ENCODE measurements at regions not wholly inside any gene's neighbourhood (a gene's known extent, or its start where the extent isn't known, plus 50 kb on each side); places are given as distances from the start of the nearest gene placed in this dataset.

DNA sequence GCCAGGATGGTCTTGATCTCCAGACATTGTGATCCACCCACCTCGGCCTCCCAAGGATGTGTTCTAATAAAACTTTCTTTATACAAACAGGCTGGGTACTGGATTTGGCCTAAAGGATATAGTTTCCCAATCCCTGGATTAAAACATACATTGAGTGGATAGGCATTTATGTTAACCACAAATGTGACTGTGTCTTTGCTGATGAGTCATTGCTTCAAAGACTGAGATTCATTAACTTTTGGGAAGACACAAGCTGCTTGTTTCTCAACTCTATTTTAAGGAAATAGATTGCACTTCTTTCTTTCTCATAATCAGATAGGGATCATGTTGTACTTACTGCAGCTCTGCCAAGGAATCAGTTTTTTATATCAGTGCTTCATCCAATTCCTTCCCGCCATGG lies 131.3 kb upstream of the AGA start:
- DNase-seq (ENCODE audit: low spot score) = peak; percentile 18
- Histone ChIP-seq H3K4me3 (ENCODE audit: low read depth, low read length, poor library complexity, severe bottlenecking) (no peak overlapping the region), H3K27ac (ENCODE audit: low read depth, low read length, poor library complexity, severe bottlenecking) (no peak overlapping the region), H3K4me1 (ENCODE audit: insufficient read depth, low read length, poor library complexity, severe bottlenecking) (no peaks in the 10 kb centered on the region), H3K27me3 (replicated peaks; ENCODE audit: insufficient read depth, low read depth, low read length, poor library complexity) (no peaks in the 10 kb centered on the region), H3K9me3 (ENCODE audit: low read depth, low read length, poor library complexity, severe bottlenecking) (no peaks in the 10 kb centered on the region), H3K36me3 (ENCODE audit: insufficient read depth, low read length, poor library complexity, severe bottlenecking) (no peaks in the 10 kb centered on the region)
- ChIA-PET POLR2A (ENCODE audit: low non-redundant PET) (no interaction called here), CTCF (no interaction called here)
- no TSS peak for BruUV-seq (replicated peaks)
- TF ChIP-seq, protein P1, sequence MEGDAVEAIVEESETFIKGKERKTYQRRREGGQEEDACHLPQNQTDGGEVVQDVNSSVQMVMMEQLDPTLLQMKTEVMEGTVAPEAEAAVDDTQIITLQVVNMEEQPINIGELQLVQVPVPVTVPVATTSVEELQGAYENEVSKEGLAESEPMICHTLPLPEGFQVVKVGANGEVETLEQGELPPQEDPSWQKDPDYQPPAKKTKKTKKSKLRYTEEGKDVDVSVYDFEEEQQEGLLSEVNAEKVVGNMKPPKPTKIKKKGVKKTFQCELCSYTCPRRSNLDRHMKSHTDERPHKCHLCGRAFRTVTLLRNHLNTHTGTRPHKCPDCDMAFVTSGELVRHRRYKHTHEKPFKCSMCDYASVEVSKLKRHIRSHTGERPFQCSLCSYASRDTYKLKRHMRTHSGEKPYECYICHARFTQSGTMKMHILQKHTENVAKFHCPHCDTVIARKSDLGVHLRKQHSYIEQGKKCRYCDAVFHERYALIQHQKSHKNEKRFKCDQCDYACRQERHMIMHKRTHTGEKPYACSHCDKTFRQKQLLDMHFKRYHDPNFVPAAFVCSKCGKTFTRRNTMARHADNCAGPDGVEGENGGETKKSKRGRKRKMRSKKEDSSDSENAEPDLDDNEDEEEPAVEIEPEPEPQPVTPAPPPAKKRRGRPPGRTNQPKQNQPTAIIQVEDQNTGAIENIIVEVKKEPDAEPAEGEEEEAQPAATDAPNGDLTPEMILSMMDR (conservative IDR thresholded peaks at IDR 0.05; ENCODE audit: low read depth, low read length) = no peak
- TF ChIP-seq EZH2 (IDR thresholded peaks at IDR 0.05; ENCODE audit: borderline replicate concordance, low read depth, low read length, poor library complexity, severe bottlenecking) = no peak
- intact Hi-C loops (cut with micrococcal nuclease; ENCODE audit: unreplicated experiment) = no loop called here

DNA sequence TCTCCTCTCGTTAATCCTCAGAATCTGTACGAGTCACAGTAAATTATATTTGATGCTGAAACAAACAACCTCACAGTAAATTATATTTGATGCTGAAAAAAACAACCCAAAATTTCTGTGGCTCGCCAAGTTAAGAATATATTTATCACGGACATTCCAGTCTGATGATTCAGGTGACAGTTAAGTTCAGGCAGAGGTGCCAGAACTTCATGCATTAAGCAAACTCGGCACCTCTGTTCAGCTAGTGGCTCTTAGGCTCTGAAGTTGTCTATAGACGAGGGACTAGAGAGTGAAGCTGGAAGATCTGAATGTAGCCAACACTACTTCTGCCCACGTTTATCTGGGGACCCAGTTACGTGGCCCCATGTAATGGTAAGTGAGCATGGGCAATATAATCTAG lies 132.2 kb upstream of the AGA start:
- CTCF ChIA-PET = no interaction called here
- POLR2A ChIA-PET (ENCODE audit: low non-redundant PET) = no interaction called here
- intact Hi-C loops (cut with micrococcal nuclease; ENCODE audit: unreplicated experiment) = no loop called here

DNA sequence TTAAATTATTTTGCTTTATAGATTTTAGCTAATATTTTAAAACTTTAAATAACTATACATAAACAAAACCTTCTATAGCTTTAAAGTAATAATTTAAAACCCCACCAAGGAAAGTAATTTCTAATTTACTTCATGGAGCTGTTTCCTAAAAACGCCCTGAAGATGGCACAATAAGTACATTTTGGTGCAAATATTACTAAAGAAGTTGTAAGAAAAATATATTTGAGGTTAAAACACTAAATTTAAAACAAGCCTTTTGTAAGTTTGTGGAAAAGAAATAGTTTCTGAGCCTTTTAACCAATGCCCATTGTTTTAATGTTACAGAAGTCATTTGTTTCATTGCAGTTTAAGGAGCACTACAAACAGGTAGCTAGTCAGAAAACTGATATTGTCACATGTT lies 137.4 kb upstream of the AGA start:
- Histone ChIP-seq H3K4me3 (ENCODE audit: low read depth, low read length, poor library complexity, severe bottlenecking) (no peak overlapping the region), H3K36me3 (ENCODE audit: insufficient read depth, low read length, poor library complexity, severe bottlenecking) (no peaks in the 10 kb centered on the region), H3K4me1 (ENCODE audit: insufficient read depth, low read length, poor library complexity, severe bottlenecking) (no peaks in the 10 kb centered on the region), H3K27me3 (replicated peaks; ENCODE audit: insufficient read depth, low read depth, low read length, poor library complexity) (no peaks in the 10 kb centered on the region), H3K9me3 (ENCODE audit: low read depth, low read length, poor library complexity, severe bottlenecking) (no peaks in the 10 kb centered on the region), H3K27ac (ENCODE audit: low read depth, low read length, poor library complexity, severe bottlenecking) (no peak overlapping the region)
- BruUV-seq (replicated peaks) = no TSS peak
- ChIA-PET CTCF (no interaction called here), POLR2A (ENCODE audit: low non-redundant PET) (no interaction called here)
- TF ChIP-seq, protein P1 (conservative IDR thresholded peaks at IDR 0.05; ENCODE audit: low read depth, low read length) = no peak; the same call in 1 of the 2 replicates
- no peak for TF ChIP-seq EZH2 (IDR thresholded peaks at IDR 0.05; ENCODE audit: borderline replicate concordance, low read depth, low read length, poor library complexity, severe bottlenecking)
- intact Hi-C loops (cut with micrococcal nuclease; ENCODE audit: unreplicated experiment) = no loop called here
- DNase-seq (ENCODE audit: low spot score) = no peak

More for the DNA sequence above, 132.2 kb upstream of the AGA start:
- H3K27ac ChIP-seq (ENCODE audit: low read depth, low read length, poor library complexity, severe bottlenecking) = no peak overlapping the region
- H3K4me1 ChIP-seq (ENCODE audit: insufficient read depth, low read length, poor library complexity, severe bottlenecking) = no peaks in the 10 kb centered on the region
- BruUV-seq (replicated peaks) = no TSS peak
- no peaks in the 10 kb centered on the region for H3K36me3 ChIP-seq (ENCODE audit: insufficient read depth, low read length, poor library complexity, severe bottlenecking)
- DNase-seq (ENCODE audit: low spot score) = no peak
- TF ChIP-seq, protein P1 (conservative IDR thresholded peaks at IDR 0.05; ENCODE audit: low read depth, low read length) = no peak
- no peaks in the 10 kb centered on the region for H3K9me3 ChIP-seq (ENCODE audit: low read depth, low read length, poor library complexity, severe bottlenecking)
- no peak overlapping the region for H3K4me3 ChIP-seq (ENCODE audit: low read depth, low read length, poor library complexity, severe bottlenecking)
- no peaks in the 10 kb centered on the region for H3K27me3 ChIP-seq (replicated peaks; ENCODE audit: insufficient read depth, low read depth, low read length, poor library complexity)
